ENCODE measurements at regions not wholly inside any gene's neighbourhood (a gene's known extent, or its start where the extent isn't known, plus 50 kb on each side); places are given as distances from the start of the nearest gene placed in this dataset.
A peak's percentile ranks its signal among the peaks of the same experiment; 100 is the strongest.
"Not testable (repeated sequence)": the region's sequence is repeated elsewhere in the genome, so short reads cannot be mapped to it uniquely, and the experiment has no call there.

DNA sequence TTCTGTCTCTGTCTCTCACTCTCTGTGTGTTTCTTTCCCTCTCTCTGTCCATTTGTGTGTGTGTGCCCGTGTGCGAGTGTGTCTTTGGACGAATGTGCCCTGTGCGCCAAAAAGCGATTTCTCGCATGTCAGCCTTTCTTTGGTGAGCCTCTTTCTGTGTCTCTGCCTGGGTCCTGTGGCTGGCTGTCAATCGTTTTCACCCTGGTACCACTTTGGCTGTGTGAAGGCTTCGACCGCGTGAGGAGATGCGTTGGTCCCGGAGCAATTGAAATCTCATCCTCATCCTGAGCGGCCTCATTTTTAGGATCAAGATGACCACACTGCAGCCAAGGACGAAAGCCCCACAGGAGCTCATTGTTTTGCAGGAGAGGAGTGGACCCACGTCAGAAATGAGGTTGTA lies 288.9 kb upstream of the ZNF337 start:
- DNase-seq, result no peak

DNA sequence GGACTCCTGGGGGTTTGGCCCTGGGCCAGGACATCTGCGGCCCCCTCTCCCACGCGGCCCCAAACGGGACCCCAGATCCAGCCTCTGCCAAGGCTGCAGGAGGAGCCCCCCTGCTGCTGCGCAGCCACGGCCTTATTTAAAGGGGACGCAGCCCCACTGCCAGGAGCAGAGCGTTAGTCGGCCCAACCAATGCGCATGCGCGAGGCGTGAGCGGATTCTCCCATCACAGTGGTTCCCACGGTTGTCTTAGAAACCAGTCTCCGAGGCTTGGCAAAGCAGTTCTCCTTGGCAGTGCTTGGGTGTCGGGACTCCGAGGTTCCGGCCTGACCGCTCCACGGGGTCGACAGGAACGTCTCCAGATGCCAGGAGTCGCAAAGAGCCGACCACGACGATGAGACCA lies 288.3 kb upstream of the ZNF337 start:
- DNase-seq, result peak; percentile 63

DNA sequence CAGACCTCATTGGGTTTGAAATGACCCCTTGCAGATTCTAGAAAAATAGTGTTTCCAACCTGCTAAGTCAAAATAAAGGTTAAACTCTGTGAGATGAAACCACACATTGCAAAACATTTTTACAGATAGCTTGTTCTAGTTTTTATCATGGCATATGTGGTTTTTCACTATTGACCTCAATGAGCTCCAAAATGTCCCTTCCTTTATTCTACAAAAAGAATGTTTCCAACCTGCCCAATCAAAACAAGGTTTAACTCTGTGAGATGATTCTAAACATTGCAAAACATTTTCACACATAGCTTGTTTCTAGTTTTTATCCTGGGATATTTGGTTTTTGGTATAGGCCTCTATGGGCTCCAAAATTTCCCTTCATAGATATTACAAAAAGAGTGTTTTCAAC lies 286.0 kb upstream of the ZNF337 start:
- not testable (repeated sequence) for DNase-seq

DNA sequence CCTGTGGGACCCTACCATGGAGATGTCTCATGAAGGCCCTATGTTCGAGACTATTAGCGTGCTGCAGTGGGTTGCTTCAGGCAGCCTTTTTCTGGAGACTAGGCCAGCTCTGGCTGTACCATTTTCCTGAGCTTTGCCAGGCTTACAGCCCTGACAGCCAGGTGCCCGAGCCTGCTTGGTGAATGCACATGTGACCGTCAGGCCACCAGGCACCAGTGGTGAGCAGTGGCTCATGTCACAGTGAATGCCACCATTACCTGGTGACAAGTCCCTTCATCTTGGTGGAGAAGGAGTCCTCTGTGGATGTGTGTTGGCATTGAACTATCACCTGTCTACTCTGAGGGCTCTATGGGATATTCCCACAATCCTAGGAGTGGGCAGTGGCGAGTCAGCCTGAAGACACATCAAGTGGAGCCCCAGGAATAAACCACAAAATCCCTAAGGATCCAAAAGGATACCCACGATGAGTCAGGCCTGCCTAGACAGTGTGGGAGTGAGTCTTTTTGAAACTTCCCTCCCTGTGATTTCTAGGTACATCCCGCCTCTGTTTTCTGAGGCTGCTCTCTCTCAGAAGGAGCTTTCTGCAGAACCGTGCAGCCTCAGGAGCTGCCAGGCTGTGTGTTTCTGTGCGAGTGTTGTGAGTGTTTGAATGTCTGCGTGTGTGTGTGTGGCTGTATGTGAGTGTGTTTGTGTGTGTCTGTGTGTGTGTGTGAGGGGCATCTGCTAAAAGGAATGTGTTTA lies 282.0 kb upstream of the ZNF337 start:
- not testable (repeated sequence) for DNase-seq

DNA sequence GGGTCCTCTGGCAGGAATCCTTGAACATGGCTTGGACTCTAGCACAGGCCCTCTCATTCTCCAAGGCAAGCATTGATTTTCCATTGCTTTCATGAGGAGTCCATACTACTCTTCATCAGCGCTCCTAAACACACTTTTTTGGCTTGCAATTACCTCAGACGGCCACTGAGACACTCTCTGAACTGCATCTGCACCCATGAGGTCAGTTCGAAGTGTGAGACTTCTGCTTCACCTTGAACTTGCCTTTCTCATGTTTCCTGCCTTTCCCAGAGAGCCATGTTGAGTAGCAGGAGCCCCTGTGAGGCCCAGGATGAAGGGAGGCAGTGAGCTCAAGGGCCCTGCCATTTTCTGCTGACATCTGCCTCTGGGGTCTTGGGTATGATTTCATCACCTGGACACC lies 279.2 kb upstream of the ZNF337 start:
- DNase-seq, result not testable (repeated sequence)

DNA sequence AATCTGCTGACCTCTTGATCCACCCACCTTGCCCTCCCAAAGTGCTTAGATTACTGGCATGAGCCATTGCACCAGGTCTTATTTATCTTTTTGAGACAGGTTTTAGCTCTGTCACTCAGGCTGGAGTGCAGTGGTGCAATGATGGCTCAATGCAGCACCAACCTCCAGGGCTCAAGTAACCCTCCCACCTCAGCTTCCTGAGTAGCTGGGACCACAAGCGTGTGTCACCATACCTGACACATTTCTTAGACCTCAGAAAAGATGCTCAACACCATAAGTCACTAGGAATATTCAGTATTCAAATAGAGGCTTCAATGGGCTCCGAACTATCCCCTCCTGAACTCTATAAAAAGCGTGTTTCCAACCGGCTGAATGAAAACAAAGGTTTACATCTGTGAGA lies 268.6 kb upstream of the ZNF337 start:
- DNase-seq, result not testable (repeated sequence)

DNA sequence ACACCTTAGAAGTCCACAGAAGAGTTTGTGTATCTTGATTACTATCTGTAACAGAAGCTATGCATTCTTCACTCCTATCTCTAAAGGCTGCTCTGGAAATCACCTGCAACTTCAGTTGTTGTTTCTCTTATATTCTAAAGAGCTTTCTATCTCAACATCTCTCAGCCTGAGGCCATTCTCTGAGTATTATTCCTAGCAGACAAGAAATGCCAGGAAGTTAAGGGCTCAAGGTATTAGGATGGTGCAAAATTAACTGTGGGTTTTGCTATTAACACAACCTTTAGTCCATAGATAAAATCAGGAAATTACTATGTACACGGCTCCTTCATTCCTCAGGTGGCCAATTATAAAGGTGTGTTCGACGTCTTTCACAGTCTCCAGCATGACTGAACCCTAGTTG lies 257.2 kb upstream of the ZNF337 start:
- DNase-seq, result not testable (repeated sequence)

DNA sequence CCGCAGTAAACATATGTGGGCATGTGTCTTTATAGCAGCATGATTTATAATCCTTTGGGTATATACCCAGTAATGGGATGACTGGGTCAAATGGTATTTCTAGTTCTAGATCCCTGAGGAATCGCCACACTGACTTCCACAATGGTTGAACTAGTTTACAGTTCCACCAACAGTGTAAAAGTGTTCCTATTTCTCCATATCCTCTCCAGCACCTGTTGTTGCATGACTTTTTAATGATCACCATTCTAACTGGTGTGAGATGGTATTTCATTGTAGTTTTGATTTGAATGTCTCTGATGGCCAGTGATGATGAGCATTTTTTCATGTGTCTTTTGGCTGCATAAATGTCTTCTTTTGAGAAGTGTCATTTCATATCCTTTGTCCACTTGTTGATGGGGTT lies 238.6 kb upstream of the ZNF337 start:
- not testable (repeated sequence) for DNase-seq

DNA sequence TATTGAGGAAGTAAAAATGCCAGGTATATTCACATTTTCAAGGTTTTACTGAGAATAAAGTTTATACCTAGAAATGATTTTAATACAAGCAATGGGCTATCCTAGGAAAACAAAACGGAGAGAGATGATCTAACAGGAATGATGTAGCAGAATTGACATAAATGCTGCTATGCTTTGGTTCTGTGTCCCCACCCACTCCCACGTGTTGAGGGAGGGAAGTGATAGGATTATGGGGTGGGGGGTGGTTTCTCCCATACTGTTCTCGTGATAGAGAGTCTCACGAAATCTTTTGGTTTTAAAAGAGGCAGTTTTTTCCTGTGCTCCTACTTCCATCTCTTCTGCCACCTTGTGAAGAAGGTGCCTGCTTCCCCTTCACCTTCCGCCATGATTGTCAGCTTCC lies 236.2 kb upstream of the ZNF337 start:
- DNase-seq, result not testable (repeated sequence)

DNA sequence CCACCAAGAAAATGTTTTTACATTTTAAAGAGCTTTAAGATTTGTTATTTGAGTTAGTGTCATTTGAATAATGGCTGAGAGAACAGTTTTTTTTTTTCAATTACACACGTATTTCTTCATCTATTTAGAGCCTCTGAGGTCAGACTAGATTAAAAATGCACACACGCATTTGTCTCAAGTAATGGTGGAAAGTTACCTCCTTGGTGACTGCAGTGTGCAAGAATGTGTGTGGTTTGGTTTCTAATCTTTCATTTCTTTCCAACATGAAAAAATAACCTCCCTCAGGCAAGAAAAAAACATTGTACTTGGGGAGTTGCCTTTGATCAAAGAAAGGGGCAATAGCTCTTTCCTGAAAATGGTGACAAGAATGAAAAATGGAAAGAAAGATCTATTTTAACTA lies 235.5 kb upstream of the ZNF337 start:
- DNase-seq, result not testable (repeated sequence)

DNA sequence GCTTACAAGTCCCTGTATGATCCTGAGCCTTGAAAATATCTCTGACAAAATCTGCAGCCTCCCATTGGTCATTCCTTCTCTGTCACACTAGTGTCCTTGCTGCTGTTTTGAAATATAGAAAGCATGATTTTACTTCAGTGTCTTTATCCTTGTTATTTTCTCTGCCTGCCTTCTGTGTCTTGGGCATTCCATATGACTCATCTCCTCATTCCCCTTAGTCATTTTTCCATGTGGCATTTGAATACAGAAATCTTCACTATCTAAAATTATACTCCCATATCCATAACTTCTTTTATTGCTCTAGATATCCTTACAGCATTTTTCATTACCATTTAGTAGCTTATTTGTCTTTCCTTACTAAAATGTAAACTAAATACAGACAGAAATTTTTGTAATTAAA lies 205.7 kb upstream of the ZNF337 start:
- not testable (repeated sequence) for DNase-seq

DNA sequence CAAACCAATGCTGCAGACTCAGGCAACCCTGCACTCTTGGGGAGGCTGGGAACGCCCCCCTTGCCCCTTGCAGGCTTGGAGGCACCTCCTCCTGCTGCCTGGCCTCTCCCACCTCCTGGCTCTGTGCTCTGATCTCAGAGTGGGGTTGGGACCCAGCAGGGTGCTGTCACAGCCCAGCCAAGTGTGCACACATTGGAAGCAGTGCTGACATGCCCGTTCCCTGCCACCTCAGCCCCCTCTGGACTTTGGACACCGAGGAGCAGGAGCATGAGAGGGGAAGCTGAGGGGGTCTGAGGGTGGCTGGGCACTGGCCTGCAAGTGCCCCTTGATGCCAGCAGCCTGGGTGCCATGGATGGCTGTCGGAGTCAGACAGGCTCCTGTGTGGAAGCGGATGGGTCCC lies 202.0 kb upstream of the ZNF337 start:
- not testable (repeated sequence) for DNase-seq

DNA sequence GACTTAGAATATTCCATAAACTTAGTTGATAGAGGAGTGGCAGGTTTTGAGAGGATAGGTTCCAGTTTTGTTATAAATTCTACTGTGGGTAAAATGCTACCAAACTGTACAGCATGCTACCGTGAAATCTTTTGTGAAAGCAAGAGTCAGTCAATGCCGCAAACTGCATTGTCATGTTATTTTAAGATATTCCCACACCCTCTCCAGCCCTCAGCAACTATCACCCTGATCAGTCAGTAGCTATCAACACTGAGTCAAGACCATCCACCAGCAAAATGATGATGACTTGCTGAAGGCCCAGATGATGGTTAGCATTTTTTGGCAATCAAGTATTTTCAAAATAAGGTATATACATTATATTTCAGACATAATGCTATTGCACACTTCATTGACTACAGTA lies 182.4 kb upstream of the ZNF337 start:
- DNase-seq, result not testable (repeated sequence)

DNA sequence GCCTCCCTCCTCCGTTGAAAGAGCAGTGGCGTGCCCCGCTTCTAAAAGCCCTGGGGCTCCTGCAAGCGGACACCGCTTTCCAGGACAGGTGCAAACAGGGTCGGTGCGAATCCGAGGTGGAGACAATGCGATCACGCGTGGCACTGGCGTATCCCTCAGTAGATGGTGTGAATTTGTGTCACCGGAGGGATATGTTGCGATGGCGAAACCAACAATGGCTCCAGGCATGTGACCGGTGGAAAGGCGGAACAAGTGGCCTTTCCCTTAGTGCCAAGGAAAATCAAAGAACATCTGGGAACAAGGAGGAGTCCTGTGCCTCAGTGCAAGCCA lies 172.0 kb upstream of the ZNF337 start:
- not testable (repeated sequence) for DNase-seq

DNA sequence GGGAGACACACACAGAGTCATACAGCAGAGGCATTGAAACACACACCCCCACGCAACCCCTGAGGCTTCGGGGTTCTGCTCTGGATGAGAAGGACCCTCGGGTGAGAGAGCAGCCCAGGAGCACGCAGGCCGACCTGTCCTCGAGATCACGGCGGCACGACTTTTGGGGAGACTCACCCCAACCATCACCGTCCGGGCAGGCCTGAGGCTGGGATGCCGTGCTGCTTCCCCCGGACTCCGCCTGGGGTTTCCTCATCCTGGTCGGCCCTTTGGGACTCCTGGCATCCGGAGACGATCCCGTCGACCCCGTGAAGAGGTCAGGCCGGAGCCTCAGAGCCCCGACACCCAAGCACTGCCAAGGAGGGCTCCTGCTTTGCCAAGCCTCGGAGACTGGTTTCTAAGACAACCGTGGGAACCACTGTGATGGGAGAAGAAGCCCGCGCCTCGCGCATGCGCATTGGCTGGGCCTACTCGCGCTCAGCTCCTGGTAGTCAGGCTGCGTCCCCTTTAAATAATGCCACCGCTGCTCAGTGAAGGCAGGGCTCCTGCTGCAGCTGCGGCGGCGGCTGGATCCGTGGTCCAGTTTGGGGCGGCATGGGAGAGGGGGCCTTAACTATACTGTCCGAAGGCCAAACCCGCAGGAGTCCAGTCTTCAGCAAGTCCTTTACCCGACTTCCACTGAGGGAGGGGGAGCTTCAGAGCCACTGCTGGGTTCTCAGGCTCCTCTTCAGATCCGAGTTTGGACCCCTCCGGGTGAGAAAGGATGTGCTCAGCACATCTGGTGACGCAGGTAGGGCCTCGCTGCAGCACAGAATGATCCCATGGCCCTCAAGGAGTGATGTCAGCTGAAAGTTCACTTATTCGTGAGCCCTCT lies 171.4 kb upstream of the ZNF337 start:
- DNase-seq, result peak; percentile 82

DNA sequence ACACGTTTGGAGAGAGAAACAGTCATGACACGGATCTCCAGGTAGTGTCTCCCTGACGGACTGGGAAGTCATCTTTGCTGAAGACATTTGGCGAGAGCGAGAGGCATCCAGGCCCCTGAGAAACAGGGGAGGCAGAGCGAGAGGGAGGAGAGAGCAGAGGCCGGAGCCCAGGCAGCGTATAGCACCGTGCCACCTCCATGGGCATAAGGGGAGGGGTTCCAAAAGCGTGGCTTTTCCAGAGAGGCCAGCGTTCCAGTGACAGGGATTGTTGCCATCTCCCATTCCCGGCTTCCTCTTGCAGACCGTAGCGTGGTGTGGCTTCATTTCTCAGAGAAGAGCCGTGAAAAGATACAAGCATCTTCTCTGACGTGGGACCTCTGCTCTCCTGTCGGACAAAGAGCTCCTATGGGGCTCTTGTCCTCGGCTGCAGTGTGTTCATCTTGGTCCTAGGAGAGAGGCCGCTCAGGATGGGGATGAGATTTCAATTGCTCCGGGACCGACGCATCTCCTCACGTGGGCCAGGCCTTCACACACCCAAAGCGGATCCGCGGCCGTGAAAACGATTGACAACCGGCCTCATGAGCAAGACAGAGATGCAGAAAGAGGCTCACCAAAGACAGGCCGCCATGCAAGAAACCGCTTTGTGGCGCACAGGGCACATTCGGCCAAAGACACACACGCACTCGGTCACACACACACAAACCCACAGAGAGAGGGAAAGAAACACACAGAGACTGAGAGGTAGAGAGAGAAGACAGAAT lies 170.5 kb upstream of the ZNF337 start:
- not testable (repeated sequence) for DNase-seq

DNA sequence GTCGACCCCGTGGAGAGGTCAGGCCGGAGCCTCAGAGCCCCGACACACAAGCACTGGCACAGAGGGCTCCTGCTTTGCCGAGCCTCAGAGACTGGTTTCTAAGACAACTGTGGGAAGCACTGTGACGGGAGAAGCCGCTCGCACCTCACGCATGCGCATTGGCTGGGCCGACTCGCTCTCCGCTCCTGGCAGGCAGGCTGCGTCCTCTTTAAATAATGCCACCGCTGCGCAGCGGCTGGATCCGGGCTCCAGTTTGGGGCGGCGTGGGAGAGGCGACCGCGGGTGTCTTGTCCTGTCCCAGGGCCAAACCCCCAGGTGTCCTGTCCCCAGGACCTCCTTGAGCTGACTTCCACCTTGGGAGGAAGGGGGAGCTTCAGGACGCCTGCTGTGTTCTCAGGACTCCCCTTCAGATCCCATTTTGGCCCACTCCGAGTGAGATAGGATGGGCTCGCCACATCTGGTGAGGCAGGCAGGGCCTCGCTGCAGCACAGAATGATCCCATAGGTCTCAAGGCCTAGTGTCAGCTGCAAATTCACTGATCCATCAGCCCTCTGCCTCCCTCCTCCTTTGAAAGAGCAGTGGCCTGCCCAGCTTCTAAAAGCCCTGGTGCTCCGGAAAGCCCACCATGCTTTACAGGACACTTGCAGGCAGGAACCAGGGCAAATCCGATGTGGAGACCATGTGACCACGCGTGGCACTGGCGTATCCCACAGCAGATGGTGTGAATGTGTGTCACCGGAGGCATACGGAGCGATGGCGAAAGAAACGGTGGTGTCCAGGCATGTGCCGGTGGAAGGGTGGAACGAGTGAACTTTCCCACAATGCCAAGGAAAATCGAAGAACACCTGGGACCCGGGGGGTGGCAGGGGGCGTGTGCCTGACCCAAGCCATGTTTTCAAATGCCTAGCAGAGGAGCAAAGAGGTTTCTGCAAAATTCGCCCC lies 169.3 kb upstream of the ZNF337 start:
- peak; percentile 81 for DNase-seq

DNA sequence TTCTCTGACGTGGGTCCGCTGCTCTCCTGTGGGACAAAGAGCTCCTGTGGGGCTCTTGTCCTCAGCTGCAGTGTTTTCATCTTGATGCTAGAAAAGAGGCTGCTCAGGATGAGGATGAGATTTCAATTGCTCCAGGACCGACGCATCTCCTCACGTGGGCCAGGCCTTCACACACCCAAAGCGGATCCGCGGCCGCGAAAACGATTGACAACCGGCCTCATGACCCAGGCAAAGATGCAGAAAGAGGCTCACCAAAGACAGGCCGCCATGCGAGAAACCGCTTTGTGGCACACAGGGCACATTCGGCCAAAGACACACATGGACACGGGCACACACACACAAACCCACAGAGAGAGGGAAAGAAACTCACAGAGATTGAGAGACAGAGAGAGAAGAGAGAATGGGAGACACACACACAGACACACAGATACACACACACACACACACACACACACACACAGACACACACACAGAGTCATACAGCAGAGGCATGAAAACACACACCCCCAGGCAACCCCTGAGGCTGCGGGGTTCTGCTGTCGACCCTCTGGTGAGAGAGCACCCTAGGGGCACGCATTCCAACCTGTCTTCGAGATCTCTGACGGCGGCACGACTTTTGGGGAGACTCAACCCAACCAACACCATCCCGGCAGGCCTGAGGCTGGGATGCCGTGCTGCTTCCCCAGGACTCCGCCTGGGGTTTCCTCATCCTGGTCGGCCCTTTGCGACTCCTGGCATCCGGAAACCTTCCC lies 168.5 kb upstream of the ZNF337 start:
- not testable (repeated sequence) for DNase-seq

DNA sequence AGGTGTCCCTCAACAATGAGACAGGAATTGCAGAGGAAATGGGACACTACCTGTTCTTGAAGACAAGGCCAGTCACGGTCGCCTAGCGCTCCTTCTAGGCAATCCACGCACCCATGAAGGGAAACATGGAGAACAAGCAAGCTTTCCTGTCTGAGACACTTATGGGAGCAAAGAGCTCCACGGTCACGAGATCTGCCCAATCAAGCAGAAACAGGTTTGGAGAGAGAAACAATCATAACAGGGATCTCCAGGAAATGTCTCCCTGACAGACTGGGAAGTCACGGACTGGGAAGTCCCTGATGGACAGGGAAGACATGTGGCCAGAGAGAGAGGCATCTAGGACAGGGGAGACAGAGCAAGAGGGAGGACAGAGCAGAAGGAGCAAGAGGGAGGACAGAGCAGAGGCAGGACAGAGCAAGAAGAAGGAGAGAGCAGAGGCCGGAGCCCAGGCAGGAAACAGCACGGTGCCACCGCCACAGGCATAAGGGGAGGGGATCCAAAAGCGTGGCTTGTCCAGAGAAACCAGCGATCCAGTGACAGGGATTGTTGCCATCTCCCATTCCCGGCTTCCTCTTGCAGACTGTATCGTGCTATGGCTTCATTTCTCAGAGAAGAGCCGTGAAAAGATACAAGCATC lies 167.8 kb upstream of the ZNF337 start:
- DNase-seq, result no peak

DNA sequence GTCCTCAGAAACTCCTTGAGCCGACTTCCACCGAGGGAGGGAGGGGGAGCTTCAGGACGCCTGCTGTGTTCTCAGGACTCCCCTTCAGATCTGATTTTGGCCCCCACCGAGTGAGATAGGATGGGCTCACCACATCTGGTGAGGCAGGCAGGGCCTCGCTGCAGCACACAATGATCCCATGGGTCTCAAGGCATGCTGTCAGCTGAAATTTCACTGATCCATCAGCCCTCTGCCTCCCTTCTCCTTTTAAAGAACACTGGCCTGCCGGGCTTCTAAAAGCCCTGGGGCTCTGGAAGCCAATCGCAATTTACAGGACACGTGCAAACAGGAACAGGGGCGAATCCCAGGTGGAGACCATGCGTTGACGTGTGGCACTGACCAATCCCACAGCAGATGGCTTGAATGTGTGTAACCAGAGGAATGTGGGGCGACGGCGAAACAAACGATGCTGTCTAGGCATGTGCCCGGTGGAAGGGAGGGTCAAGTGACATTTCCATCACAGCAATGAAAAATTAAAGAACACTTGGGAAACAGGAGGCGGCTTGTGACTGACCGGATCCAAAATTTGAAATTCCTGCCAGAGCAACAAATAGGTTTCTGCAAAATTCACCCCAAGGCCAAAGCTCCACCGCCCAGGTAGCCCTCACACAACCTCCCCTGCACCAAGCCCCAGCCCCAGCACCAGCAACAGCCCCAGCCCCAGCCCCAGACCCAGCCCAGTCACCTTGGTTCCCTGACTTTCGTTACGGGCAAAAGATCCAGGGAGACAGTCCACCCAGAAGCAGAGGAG lies 167.1 kb upstream of the ZNF337 start:
- DNase-seq, result no peak

All from stimulated activated CD8-positive, alpha-beta memory T cell treated with anti-CD3 and anti-CD28 coated beads, Interleukin-4, amount 100 ng/mL, for 48 hours (primary cell).